ENCODE measurements at regions not wholly inside any gene's neighbourhood (a gene's known extent, or its start where the extent isn't known, plus 50 kb on each side); places are given as distances from the start of the nearest gene placed in this dataset.
A peak's percentile ranks its signal among the peaks of the same experiment; 100 is the strongest.

DNA sequence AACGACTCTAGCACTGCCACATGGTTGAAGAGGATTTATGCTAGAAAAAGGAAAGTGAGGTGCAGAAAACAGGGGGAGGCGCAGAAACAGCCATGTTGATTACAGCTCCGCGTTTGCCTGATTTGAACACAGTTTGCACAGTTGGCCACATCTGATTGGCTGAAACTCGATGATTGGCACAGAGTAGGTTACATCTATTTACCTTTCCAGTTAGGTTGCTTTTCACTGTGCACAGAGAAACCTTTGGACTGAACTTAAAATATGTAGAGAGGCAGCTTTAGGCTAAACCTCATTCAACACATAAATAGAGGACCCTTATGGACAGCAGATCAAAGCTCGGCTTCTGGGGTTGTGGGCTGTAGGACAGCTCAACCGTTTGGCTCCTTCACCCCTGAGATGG is 153.7 kb upstream of the APCDD1 start:
- Histone ChIP-seq H3K27ac (ENCODE audit: poor library complexity, severe bottlenecking) (no peak overlapping the region), H3K36me3 (ENCODE audit: low read depth) (no peaks in the 10 kb centered on the region), H3K27me3 (ENCODE audit: insufficient read depth, poor library complexity, severe bottlenecking) (no peaks in the 10 kb centered on the region), H3K4me1 (ENCODE audit: insufficient read depth, poor library complexity, severe bottlenecking) (peaks cover 3% of the 10 kb centered on the region), H3K4me3 (ENCODE audit: severe bottlenecking) (no peak overlapping the region), H3K9me3 (ENCODE audit: severe bottlenecking) (no peaks in the 10 kb centered on the region)
- ATAC-seq (ENCODE audit: low read depth) (no peak), DNase-seq (ENCODE audit: low spot score) (no peak)
- no peak for TF ChIP-seq CTCF (IDR thresholded peaks at IDR 0.05; ENCODE audit: poor library complexity, severe bottlenecking)

- peaks cover 3% of the 10 kb centered on the region for H3K4me1 ChIP-seq (ENCODE audit: insufficient read depth, poor library complexity, severe bottlenecking)
- DNase-seq (ENCODE audit: low spot score): no peak
- no peak for ATAC-seq (ENCODE audit: low read depth)
- no peaks in the 10 kb centered on the region for H3K36me3 ChIP-seq (ENCODE audit: low read depth)
- H3K27me3 ChIP-seq (ENCODE audit: insufficient read depth, poor library complexity, severe bottlenecking): no peaks in the 10 kb centered on the region
- no peak overlapping the region for H3K27ac ChIP-seq (ENCODE audit: poor library complexity, severe bottlenecking)
- TF ChIP-seq CTCF (IDR thresholded peaks at IDR 0.05; ENCODE audit: poor library complexity, severe bottlenecking): no peak
- H3K9me3 ChIP-seq (ENCODE audit: severe bottlenecking): no peaks in the 10 kb centered on the region
- no peak overlapping the region for H3K4me3 ChIP-seq (ENCODE audit: severe bottlenecking)
These were observed 152.5 kb upstream of the APCDD1 start for GRCh38 chr18:10301831-10302483.

DNA sequence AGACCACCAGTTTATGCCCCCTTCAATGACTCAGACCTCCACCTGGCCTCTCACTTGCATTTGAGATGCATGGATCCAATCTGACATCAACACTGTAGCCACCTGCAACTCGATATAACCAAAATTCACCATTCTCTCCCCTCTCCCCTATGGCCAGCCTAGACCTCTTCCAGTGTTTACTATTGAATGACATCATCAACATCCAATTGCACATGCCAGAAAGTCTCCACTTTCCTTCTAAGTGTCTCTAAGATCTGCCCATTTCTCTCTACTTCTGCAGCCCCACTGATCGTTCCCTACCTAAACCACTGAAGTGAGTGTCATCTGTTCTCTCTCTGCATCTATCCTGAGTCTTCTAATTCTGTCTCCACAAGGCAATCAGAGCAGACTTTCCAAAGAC is 151.3 kb upstream of the APCDD1 start:
- no peak for TF ChIP-seq CTCF (IDR thresholded peaks at IDR 0.05; ENCODE audit: poor library complexity, severe bottlenecking)
- DNase-seq (ENCODE audit: low spot score): no peak

GRCh38 chr18:10304853-10305252 is 149.6 kb upstream of the APCDD1 start:
- DNase-seq (ENCODE audit: low spot score) (no peak), ATAC-seq (ENCODE audit: low read depth) (peak; percentile 71)
- peaks cover 3% of the 10 kb centered on the region for H3K4me1 ChIP-seq (ENCODE audit: insufficient read depth, poor library complexity, severe bottlenecking)
- H3K36me3 ChIP-seq (ENCODE audit: low read depth): no peaks in the 10 kb centered on the region
- no peak overlapping the region for H3K27ac ChIP-seq (ENCODE audit: poor library complexity, severe bottlenecking)
- H3K27me3 ChIP-seq (ENCODE audit: insufficient read depth, poor library complexity, severe bottlenecking): no peaks in the 10 kb centered on the region
- no peak overlapping the region for H3K4me3 ChIP-seq (ENCODE audit: severe bottlenecking)
- H3K9me3 ChIP-seq (ENCODE audit: severe bottlenecking): no peaks in the 10 kb centered on the region
- no peak for TF ChIP-seq CTCF (IDR thresholded peaks at IDR 0.05; ENCODE audit: poor library complexity, severe bottlenecking)

More for the DNA sequence above, 151.3 kb upstream of the APCDD1 start:
- no peak for ATAC-seq (ENCODE audit: low read depth)
- H3K4me3 ChIP-seq (ENCODE audit: severe bottlenecking): no peak overlapping the region
- H3K4me1 ChIP-seq (ENCODE audit: insufficient read depth, poor library complexity, severe bottlenecking): peaks cover 3% of the 10 kb centered on the region
- H3K36me3 ChIP-seq (ENCODE audit: low read depth): no peaks in the 10 kb centered on the region
- H3K27ac ChIP-seq (ENCODE audit: poor library complexity, severe bottlenecking): no peak overlapping the region
- no peaks in the 10 kb centered on the region for H3K9me3 ChIP-seq (ENCODE audit: severe bottlenecking)
- H3K27me3 ChIP-seq (ENCODE audit: insufficient read depth, poor library complexity, severe bottlenecking): no peaks in the 10 kb centered on the region

- H3K36me3 ChIP-seq (ENCODE audit: low read depth): no peaks in the 10 kb centered on the region
- no peak overlapping the region for H3K4me3 ChIP-seq (ENCODE audit: severe bottlenecking)
- no peak for TF ChIP-seq CTCF (IDR thresholded peaks at IDR 0.05; ENCODE audit: poor library complexity, severe bottlenecking)
- no peak for DNase-seq (ENCODE audit: low spot score)
- no peak for ATAC-seq (ENCODE audit: low read depth)
- H3K4me1 ChIP-seq (ENCODE audit: insufficient read depth, poor library complexity, severe bottlenecking): peaks cover 3% of the 10 kb centered on the region
- no peaks in the 10 kb centered on the region for H3K27me3 ChIP-seq (ENCODE audit: insufficient read depth, poor library complexity, severe bottlenecking)
- no peaks in the 10 kb centered on the region for H3K9me3 ChIP-seq (ENCODE audit: severe bottlenecking)
- H3K27ac ChIP-seq (ENCODE audit: poor library complexity, severe bottlenecking): no peak overlapping the region
These were observed 147.7 kb upstream of the APCDD1 start for GRCh38 chr18:10306779-10307178.

Measured in RWPE2 (cell line).